Liver (tissue), 8 donors: ENCODE measurements at regions not wholly inside any gene's neighbourhood (a gene's known extent, or its start where the extent isn't known, plus 50 kb on each side); places are given as distances from the start of the nearest gene placed in this dataset.

ENCODE experiments used
- DNase-seq: peaks from one replicate; pipeline ENCODE4 v3.0.0-alpha.2; 2017; ENCODE audit warnings: low spot score
- H3K27ac ChIP-seq, 2 donors: one replicate each; pipeline ENCODE4 v1.7.0; 2013; ENCODE audit warnings: inconsistent platforms in 2 of 2, low read length in 2 of 2, control low read depth in 1 of 2, low read depth in 1 of 2, mild to moderate bottlenecking in 1 of 2
- H3K27me3 ChIP-seq, 4 donors: one replicate each; pipeline versions ENCODE4 v1.6.1 to v1.7.0; 2013; ENCODE audit warnings: low read length in 3 of 4, inconsistent platforms in 1 of 4, mild to moderate bottlenecking in 1 of 4, moderate library complexity in 1 of 4; ENCODE audit not compliant: control insufficient read depth in 4 of 4, insufficient read depth in 4 of 4
- H3K36me3 ChIP-seq, 4 donors: one replicate each; pipeline versions ENCODE4 v1.6.1 to v1.7.0; 2013; ENCODE audit warnings: low read length in 3 of 4, mild to moderate bottlenecking in 3 of 4, low read depth in 1 of 4, moderate library complexity in 1 of 4; ENCODE audit not compliant: control insufficient read depth in 4 of 4, insufficient read depth in 3 of 4
- H3K4me1 ChIP-seq, 4 donors: one replicate each; pipeline versions ENCODE4 v1.6.1 to v1.7.0; 2013; ENCODE audit warnings: low read length in 3 of 4, mild to moderate bottlenecking in 3 of 4, moderate library complexity in 1 of 4; ENCODE audit not compliant: control insufficient read depth in 4 of 4, insufficient read depth in 4 of 4
- H3K4me3 ChIP-seq, 3 donors: one replicate each; pipeline versions ENCODE4 v1.6.1 to v1.7.0; 2013; ENCODE audit warnings: low read length in 3 of 3, control low read depth in 1 of 3, low read depth in 1 of 3, mild to moderate bottlenecking in 1 of 3
- H3K9ac ChIP-seq, 2 donors: one replicate each; pipeline ENCODE4 v1.7.0; 2013; ENCODE audit warnings: low read length in 2 of 2, mild to moderate bottlenecking in 2 of 2, moderate library complexity in 2 of 2, control low read depth in 1 of 2, low read depth in 1 of 2
- H3K9me3 ChIP-seq, 4 donors: one replicate each; pipeline versions ENCODE4 v1.6.1 to v1.7.0; 2013; ENCODE audit warnings: low read length in 3 of 4; ENCODE audit not compliant: control insufficient read depth in 4 of 4
- ATF3 ChIP-seq: IDR thresholded peaks from 2 replicates; pipeline ENCODE4 v1.6.1; 2016; ENCODE audit warnings: antibody characterized with exemption
- CTCF ChIP-seq: fragments of 150-350 bp; IDR thresholded peaks from 2 replicates; pipeline ENCODE4 v1.5.1; 2017; ENCODE audit warnings: improper control_type of control experiment, low read depth, low read length; ENCODE audit not compliant: missing input control
- EGR1 ChIP-seq, 2 donors: IDR thresholded peaks; 2 replicates each; pipeline ENCODE4 v1.6.1; 2016 to 2018; ENCODE audit warnings: antibody characterized with exemption in 2 of 2, low read depth in 2 of 2
- FOXA1 ChIP-seq: IDR thresholded peaks from 2 replicates; pipeline ENCODE4 v1.6.1; 2016; ENCODE audit warnings: antibody characterized with exemption
- FOXA2 ChIP-seq: IDR thresholded peaks from 2 replicates; pipeline ENCODE4 v1.6.1; 2016; ENCODE audit warnings: antibody characterized with exemption
- GABPA ChIP-seq, 2 donors: IDR thresholded peaks in 1 of 2; conservative IDR thresholded peaks in 1 of 2; 2 replicates each; pipeline ENCODE4 v1.6.1; 2016; ENCODE audit warnings: antibody characterized with exemption in 2 of 2, mild to moderate bottlenecking in 1 of 2, moderate library complexity in 1 of 2
- HNF4A ChIP-seq, 2 donors: conservative IDR thresholded peaks; 2 replicates each; pipeline ENCODE4 v1.6.1; 2016; ENCODE audit warnings: antibody characterized with exemption in 2 of 2, mild to moderate bottlenecking in 2 of 2
- HNF4G ChIP-seq: IDR thresholded peaks from 2 replicates; pipeline ENCODE4 v1.6.1; 2016; ENCODE audit warnings: antibody characterized with exemption
- JUND ChIP-seq, 2 donors: IDR thresholded peaks; 2 replicates each; pipeline ENCODE4 v1.6.1; 2016; ENCODE audit warnings: antibody characterized with exemption in 2 of 2
- MAX ChIP-seq: IDR thresholded peaks from 2 replicates; pipeline ENCODE4 v1.6.1; 2016; ENCODE audit warnings: antibody characterized with exemption
- NR2F2 ChIP-seq: IDR thresholded peaks from 2 replicates; pipeline ENCODE4 v1.6.1; 2016; ENCODE audit warnings: antibody characterized with exemption
- RAD21 ChIP-seq, 2 donors: IDR thresholded peaks; 2 replicates each; pipeline ENCODE4 v1.6.1; 2016; ENCODE audit warnings: antibody characterized with exemption in 2 of 2, mild to moderate bottlenecking in 2 of 2
- REST ChIP-seq: IDR thresholded peaks from 2 replicates; pipeline ENCODE4 v1.6.1; 2016; ENCODE audit warnings: antibody characterized with exemption, mild to moderate bottlenecking
- RXRA ChIP-seq, 2 donors: IDR thresholded peaks; 2 replicates each; pipeline ENCODE4 v1.6.1; 2017 to 2018; ENCODE audit warnings: antibody characterized with exemption in 2 of 2, mild to moderate bottlenecking in 1 of 2
- SP1 ChIP-seq: IDR thresholded peaks from 2 replicates; pipeline ENCODE4 v1.6.1; 2018; ENCODE audit warnings: antibody characterized with exemption, mild to moderate bottlenecking
- TAF1 ChIP-seq: conservative IDR thresholded peaks from 2 replicates; pipeline ENCODE4 v1.6.1; 2016; ENCODE audit warnings: antibody characterized with exemption, mild to moderate bottlenecking
- YY1 ChIP-seq: IDR thresholded peaks from 2 replicates; pipeline ENCODE4 v1.6.1; 2016; ENCODE audit warnings: antibody characterized with exemption, mild to moderate bottlenecking
- ZBTB33 ChIP-seq: IDR thresholded peaks from 2 replicates; pipeline ENCODE4 v1.6.1; 2016; ENCODE audit warnings: antibody characterized with exemption
- WGBS: extraction: QIAGEN DNeasy Blood & Tissue Kit; methylation state at CpG from one replicate; pipeline ENCODE4 v1.1.7; 2013; 5-methylcytosine and 5-hydroxymethylcytosine counted together
- donor health status: healthy.
- donor health status: healthy.
- donor health status: healthy.
- donor health status: healthy.
- donor health status: healthy.

GRCh38 chr22:27439131-27439530 is 362.4 kb downstream of the MN1 start:
- H3K27me3 ChIP-seq = peaks cover 0 to 3% (median 0%) of the 10 kb centered on the region in 4 donors
- no peak overlapping the region for H3K27ac ChIP-seq
- no peak overlapping the region for H3K4me3 ChIP-seq
- H3K9me3 ChIP-seq = no peaks in the 10 kb centered on the region
- no peaks in the 10 kb centered on the region for H3K4me1 ChIP-seq
- TF ChIP-seq GABPA (IDR thresholded peaks at IDR 0.05 in 1 of 2, conservative IDR thresholded peaks at IDR 0.05 in 1 of 2) (no peak), FOXA1 (no peak), FOXA2 (no peak), NR2F2 (no peak)
- H3K9ac ChIP-seq = no peak overlapping the region
- no peak for DNase-seq
- 68% methylated on average over 4 of the region's 4 CpGs for WGBS
- H3K36me3 ChIP-seq = no peaks in the 10 kb centered on the region

GRCh38 chr22:27440304-27440865 is 361.2 kb downstream of the MN1 start:
- Histone ChIP-seq H3K4me3 (no peak overlapping the region), H3K27ac (no peak overlapping the region), H3K9ac (no peak overlapping the region), H3K36me3 (no peaks in the 10 kb centered on the region), H3K4me1 (no peaks in the 10 kb centered on the region), H3K9me3 (no peaks in the 10 kb centered on the region), H3K27me3 (peaks cover 0 to 3% (median 0%) of the 10 kb centered on the region in 4 donors)
- 47% methylated on average over 6 of the region's 6 CpGs for WGBS
- TF ChIP-seq HNF4G = no peak
- TF ChIP-seq ATF3 = no peak
- TF ChIP-seq EGR1 (IDR thresholded peaks at IDR 0.05; ENCODE audit: low read depth in 2 of 2) = no peak
- no peak for TF ChIP-seq TAF1
- TF ChIP-seq SP1 = no peak
- TF ChIP-seq CTCF = no peak
- TF ChIP-seq YY1 = no peak
- TF ChIP-seq RAD21 (IDR thresholded peaks at IDR 0.05) = no peak
- TF ChIP-seq ZBTB33 = no peak
- TF ChIP-seq GABPA (IDR thresholded peaks at IDR 0.05 in 1 of 2, conservative IDR thresholded peaks at IDR 0.05 in 1 of 2) = no peak
- no peak for TF ChIP-seq FOXA1
- no peak for TF ChIP-seq HNF4A (conservative IDR thresholded peaks at IDR 0.05)
- TF ChIP-seq MAX = no peak
- no peak for TF ChIP-seq NR2F2
- no peak for TF ChIP-seq JUND (IDR thresholded peaks at IDR 0.05)
- TF ChIP-seq FOXA2 = no peak
- TF ChIP-seq RXRA (IDR thresholded peaks at IDR 0.05) = no peak
- no peak for TF ChIP-seq REST
- DNase-seq = no peak
